GM21423 (cell line): ENCODE measurements at regions not wholly inside any gene's neighbourhood (a gene's known extent, or its start where the extent isn't known, plus 50 kb on each side); places are given as distances from the start of the nearest gene placed in this dataset.

Source experiments
- ATAC-seq: cut with Tn5 transposase; IDR thresholded peaks from one replicate; pipeline ENCODE4 v1.9.1; 2021; ENCODE audit warnings: mild to moderate bottlenecking, moderate library complexity; ENCODE audit not compliant: unreplicated experiment

DNA sequence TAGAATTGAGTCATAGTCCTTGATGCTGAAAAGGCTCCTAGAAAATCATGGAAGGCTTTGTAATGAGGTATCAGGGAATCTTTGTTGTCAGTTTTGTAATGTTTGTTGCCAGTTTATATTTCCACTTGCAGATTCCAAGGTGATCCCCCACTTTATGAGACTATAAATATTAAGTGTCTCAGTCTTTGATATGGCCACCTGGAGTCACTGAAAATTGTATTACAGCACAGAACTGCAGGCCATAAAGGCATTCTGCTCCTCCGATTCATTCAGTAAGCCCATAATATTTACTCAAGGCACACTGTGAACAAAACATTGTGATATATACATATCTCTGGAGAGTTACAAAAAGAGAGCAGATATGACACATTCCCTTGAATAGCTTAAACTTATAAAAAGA is 457.8 kb upstream of the ZNF385D start:
- ATAC-seq, result no peak

DNA sequence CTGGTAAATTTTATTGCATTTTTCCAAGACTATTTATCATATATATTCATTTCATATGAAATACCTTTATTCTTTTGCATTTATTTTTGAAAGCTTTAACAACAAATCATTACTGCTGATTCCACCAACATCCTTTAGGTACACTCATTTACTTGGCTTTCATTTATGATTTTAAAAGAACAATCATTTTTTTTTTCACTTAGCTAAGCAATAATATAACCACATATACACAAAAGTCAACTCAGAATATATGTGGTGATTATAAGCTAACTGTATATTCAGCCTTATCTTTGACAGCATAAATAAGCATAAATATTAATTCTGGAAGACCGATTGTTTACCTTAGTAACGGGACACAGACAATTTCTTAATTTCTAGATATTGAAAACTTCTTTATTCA is 458.6 kb upstream of the ZNF385D start:
- no peak for ATAC-seq

DNA sequence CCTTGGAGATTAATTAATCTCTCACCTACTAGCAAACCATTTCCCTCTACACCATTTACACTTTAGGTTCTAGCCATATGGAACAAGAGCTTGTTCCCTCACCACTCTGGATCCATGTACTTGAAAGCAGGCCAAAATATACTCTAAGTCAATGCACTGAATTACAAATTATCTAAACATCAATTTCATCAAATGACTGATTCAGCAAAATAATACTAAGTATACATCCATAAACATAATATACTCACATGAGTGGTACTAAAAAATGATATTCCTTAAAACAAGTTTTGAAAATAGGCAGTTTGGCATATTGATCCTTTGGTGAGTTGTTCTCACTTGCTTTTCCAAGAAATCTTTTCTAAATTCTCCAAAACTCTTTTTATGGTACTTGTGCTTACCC is 459.7 kb upstream of the ZNF385D start:
- no peak for ATAC-seq

DNA sequence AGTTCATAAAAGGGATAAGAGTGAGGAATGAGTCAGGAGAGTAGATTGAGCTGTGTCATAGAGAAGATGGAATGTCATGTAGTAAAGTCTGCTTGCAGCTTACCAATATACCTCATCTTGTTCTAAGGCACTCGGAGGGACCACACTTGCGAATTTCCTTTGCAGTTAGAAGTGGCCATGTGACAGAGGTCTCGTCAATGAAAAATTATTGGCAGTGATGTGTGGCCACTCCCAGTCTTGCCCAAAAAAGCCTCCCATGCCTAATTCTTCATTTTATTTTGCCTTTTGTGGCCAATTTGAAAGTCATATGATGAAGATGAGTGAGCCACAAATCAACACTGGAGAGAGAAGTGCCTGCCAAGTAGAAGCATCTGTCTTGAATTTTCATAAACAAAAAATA is 465.6 kb upstream of the ZNF385D start:
- ATAC-seq, result no peak

DNA sequence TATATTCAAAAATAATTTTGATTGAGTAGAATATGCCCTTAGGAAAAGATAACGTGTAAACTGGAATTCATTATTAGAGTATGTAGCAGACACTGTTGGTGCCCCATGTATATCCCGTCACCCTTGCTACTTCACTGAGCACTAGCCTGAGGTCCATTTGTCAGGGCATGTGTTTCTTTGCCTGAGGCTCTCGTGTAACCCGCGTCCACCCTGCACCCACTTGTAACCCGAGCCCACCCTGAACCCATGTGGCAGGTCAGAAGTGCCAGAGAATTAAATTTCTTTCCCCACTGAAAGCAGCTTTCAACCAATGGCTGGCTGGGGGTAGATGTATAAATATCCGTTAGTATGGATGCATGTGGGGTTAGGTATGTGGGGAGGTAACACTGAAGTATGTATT is 474.2 kb upstream of the ZNF385D start:
- no peak for ATAC-seq

DNA sequence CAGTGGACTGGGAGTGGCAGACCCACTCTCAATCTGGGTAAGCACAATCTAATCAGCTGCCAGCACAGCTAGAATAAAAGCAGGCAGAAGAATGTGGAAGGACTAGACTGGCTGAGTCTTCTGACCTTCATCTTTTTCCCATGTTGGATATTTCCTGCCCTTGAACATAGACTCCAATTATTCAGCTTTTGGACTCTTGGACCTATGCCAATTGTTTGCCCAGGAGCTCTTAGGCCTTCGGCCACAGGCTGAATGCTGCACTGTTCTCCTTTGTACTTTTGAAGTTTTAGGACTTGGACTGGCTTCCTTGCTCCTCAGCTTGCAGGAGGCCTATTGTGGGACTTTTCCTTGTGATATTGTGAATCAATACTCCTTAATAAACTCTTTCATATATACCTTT is 477.7 kb upstream of the ZNF385D start:
- ATAC-seq, result no peak

DNA sequence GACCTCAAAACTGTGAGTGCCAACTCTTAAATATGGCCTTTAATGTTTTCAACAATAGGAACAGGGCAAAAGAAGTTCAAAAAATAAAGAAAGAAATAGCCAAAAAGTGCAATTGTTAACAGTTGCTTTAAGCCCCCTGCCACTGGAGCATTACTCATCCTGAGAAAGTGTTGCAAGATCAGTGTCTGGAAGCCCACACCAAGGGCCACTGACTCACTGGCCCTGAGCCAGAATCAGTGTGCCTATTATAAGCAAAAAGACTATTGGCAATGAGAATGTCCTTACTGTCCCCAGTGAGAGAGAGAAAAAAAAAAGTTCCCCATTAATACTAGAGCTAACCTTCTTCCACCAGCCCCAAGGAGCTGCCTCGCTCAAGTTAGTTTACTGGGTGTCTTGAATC is 480.1 kb upstream of the ZNF385D start:
- no peak for ATAC-seq

DNA sequence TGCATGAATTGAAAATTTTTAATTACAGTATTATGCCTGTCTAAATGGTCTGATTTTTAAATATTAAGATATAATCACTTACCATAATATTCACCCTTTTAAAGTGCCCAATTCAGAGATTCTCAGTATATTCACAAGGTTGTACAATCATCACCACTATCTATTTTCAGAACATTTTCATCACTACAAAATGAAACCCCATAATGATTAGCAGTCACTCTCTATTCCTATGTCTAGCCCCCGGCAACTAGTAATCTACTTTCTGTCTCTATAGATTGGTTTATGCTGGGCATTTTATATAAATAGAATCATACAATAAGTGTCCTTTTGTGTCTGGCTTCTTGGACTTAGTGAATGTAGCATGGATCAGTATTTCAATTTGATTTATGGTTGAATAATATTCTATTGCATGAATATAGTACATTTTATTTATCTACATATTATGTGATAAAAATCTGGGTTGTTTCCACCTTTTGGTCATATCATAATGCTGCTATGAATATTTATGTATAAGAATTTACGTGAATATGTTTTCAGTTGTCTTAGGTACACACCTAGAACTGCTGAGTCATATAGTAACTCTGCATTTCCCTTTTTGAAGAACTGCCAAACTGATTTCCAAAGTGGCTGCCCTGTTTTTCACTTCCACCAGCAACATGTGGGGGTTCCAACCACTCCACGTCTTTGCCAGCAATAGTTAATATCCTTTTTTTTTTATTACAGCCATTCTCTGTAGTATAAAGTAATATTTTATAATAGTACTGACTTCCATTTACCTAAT is 485.7 kb upstream of the ZNF385D start:
- ATAC-seq, result no peak

DNA sequence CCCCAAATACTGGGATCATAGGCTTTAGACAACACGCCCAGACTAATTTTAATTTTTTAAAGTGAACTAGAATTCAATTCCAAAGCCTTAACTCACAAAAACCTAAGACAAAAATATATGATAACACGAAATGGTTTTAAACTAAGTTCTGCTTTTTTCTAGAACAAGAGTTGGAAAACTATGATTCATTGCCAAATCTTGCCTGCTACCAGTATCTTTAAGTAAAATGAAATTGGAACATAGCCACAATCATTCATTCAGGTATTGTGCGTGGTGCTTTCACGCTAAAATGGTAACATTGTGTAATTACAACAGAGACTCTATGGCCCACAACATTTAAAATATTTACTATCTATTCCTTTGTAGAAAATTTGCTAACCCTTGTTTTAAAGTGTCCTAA is 488.0 kb upstream of the ZNF385D start:
- no peak for ATAC-seq

DNA sequence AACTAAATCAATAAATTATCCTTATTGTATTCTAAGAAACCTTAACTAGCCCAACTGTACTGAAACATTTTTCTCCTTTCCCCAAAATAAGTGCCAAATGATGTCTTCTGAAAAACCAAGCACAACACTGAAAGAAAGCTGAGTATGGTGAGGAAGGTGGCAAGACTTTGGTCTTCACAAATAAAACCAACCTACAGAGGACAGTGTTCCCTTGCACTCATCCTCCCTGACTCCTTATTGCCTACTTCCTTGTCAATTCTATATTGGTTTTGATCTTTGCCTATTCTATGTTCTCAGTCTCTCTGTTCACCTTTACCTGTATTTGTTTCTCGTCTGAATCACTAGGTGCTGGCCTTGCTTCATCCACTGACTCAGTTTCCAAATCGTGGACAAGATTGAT is 490.1 kb upstream of the ZNF385D start:
- ATAC-seq, result no peak

DNA sequence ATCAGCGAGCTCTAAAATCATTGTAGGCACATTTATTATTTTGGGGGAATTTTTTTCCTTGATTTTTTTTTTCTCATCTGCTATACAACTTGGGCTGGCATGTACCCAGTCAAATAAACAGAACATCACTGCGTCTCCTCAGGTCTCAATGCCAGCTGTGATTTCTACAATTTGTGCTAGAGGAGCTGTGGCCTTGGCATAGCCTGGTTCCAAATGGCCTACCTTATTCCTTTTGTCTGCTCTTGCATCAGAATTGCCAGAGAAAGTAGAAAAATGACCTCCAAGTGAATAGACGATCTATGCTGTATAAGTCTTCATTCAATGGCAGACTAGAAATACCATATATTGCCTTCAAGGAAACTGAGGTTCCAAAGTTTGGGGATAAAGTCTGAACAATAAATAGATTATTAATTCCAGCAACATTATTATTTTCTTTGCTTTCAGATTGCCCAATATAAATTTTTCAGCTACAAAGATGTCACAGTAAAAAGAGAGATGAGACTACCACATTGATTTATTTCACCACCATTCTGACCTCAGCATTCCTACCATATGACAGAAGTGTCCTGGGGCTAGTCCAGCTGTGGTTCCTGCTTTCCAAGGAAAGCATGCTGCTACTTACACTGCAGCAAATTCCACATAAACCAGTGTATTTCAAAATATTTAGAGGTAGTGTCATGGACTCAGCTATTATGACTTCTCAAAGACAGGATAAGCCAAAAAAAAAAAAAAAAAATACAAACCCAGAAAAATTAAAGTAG is 493.9 kb upstream of the ZNF385D start:
- no peak for ATAC-seq

DNA sequence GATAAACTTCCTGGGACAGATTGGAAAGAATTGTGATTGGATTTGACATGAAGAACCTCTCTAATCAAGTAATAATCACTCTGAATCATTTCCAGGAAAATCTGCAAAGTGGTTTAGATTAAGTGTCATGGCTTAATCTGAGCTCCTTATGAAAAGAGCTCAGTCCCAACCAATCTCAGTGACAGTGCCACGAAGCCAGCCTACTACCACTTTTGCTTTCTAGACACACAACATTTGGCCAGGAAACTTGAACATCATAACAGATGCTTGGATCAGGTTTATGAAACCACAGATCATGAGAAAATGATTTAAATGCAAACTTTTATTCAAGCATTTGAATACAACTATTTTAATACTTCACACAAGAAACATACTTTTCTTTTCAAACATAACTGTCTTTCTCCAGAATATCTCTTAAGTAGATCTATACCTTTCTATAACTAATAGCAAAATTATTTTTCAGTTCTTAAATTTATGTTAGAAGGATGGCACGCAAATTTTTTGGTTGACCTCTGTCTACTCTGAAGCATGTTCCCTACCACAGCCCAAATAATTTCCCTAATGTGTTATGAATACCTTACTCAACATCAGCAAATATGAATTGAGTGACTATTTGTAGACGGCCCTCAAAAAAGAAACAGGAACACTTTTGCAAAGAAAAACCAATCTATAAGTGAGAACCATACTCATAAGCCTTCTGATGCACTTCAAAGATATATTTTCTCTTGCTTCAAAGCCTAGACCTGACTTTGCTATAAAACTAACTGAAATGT is 495.0 kb upstream of the ZNF385D start:
- no peak for ATAC-seq

DNA sequence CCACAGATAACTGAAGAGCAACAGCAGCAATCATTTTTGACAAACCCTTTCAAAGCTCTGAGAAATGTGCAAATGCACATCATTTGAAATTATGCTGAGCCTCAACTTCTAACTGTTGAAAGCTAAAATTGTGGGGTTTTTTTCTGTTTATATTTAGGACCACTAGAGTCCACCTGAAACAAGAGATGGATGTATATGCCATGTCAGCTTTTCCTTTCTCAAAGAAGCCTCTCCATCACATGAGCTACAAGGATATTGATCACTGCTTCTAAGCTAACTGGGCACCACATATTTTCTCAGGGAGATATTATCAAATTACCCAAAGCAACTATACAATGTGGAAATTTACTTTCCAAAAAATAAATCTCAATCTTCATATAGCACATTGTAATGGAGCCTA is 498.6 kb upstream of the ZNF385D start:
- ATAC-seq, result no peak

DNA sequence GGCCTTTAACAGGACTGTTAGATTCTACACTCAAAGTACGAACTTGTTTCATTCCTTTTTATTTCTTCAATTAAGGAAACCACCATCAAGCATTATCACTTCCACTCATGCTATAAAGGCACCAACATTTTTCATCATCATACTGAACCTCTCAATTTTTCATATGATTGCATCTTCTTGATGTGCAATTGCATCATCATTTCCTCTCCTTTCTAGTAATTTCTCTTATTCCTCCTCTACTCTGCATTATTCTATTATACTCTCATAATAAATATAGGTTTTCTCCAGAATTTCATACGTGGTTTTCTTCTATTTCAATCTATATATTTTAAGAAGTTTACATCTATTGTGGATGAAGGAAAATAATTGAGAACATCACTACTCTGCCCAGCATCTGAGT is 506.2 kb upstream of the ZNF385D start:
- ATAC-seq, result no peak

DNA sequence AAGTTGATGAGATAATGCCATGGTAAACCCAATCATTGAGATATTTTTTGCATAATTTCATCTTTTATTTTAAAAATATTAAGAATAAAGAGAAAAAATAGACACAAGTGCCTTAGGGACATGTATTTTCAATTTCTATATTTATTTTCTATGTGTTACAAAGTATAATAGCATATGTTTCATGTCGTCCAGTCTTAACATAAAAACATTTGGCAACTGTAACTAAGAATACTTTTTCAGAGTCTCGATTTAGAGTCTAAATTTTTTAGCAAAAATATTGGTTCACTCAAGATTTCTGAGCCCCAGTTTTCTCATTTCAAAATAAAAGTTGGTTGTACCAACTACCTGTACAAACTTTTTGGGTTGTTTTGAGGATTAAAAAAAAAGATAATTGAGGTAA is 511.4 kb upstream of the ZNF385D start:
- ATAC-seq, result no peak

DNA sequence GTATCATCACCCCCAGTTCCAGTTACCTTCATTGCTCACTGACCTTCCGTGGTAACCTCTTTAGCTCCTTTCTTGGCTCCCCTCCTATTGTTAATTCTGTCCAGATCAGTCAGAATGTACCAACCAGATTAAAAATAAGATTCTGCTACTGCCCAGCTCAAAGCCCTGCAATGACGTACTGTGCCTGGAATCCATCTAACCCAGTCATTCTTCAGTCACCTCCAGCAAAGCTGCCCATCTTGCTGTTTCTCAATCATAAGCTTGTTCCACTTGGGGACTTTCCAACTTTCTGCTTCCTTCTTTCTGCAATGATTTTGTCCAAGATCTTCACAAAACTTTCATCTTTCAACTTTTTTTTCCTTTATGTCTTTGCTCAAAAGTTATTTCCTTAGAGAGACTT is 512.0 kb upstream of the ZNF385D start:
- ATAC-seq, result no peak

DNA sequence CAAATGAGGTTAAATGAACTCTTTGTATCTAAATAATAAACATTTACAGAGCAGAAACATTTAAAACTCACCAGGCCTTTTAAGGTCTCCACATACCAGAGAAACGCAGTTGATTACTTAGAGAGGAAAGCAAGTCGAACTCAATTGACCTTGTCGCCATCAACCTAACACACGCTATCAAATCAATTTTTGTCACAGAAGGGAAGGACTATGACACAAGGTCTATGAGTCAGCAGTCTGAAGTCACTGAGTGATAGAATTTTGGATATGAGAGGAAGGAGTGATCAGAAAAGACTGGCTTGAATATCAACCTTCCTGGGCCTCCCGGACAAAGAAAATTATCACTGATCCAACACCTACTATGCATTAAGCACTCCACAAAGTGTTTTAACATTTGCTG is 514.4 kb upstream of the ZNF385D start:
- no peak for ATAC-seq

DNA sequence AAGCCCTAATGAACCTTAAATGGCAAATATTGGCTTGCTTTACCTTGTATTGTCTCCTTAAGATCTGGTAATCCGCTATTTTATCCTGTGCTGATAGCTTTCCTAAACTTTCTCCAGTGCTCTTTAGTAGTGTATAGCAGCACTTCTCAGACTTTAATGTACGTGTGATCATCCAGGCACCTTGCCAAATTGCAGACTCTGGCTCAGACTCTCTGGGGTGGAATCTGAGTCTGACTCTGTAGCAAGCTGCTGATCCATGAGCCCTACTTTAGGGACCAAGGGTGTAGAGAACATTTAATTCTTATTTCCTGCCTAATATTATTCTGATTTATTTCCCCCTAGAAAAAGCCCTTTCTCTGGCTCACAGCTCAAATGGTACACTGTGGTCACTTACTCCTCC is 518.8 kb upstream of the ZNF385D start:
- ATAC-seq, result no peak

DNA sequence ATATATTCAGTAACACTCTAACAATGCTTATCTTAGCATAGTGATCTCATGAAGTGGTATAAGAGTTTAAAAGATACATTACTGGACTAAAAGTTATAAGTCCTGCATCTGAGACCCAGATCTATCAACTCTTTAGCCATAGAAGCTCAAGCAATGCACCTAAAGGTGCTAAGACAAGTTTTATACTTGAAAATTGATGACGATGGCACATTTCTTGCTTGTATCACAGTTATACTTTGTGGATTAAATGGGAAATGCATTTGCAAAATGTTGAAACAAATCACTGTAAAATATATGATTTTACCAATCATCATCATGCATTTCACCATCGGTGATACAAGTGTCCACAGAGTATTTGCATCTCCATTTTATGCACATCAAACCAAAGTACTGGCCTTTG is 525.3 kb upstream of the ZNF385D start:
- ATAC-seq, result no peak

DNA sequence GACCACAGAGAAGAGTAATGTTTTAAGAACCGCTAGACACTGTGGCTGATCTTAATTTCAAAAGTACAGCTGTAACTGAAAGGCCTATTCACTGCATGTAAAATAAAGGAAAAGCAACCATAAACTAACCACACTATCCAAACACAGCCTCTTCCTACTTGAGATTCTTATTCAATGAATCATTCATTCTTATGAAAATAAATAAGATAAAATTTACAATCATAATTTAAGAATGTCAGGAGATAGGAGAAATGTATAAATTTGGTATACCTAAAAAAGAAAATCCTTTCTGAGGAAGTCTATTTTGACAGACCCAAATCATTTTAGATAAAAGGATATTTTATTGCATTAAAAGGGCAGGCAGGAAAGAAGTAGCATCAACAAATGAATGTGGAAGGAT is 533.5 kb upstream of the ZNF385D start:
- no peak for ATAC-seq

DNA sequence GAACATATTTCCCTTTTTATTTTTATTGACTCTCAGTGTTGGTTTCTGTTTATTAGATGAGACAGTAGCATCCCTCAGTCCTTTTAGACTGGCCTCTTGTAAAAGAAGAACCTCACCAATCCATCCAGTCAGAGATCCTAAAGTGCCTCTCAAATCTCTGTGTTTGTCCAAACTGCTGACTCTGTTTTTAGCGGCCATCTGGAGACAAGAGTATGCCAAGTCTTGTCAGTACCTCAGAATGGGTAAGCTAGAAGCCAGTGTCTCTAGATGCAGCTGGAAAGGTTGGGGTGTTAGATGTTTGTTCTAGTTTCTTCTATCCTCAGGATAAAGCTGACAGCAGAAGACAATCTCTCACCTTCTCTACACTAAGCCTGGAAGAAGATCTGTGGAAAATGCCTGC is 537.7 kb upstream of the ZNF385D start:
- no peak for ATAC-seq

DNA sequence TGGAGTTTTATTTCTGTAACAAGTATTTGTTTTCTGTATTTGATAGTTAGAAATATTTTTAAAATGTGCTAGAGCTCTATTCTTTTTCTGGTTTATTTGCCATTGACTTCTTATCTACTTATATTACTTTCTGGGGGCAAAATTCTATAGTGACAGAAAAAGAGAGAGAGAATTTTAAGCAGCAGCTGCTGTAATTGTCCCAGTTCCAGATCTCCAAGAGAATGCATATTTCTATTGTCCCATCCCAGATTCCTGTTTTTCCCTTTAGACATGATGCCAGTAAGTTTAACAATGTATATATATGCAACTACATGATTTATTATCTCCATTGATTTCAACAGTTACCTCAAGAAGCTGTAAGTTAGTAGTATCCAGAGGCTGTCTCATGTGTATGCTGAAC is 541.7 kb upstream of the ZNF385D start:
- no peak for ATAC-seq
